MM.1S (cell line): ENCODE measurements at regions not wholly inside any gene's neighbourhood (a gene's known extent, or its start where the extent isn't known, plus 50 kb on each side); places are given as distances from the start of the nearest gene placed in this dataset.

Experiments used
- DNase-seq: peaks from one replicate; pipeline ENCODE4 v3.0.0-alpha.2; 2015
- H2AFZ ChIP-seq: fragments of 300-600 bp; sonication (generic); 2 replicates; pipeline ENCODE4 v1.6.0; 2016; ENCODE audit warnings: antibody characterized with exemption, low read length
- H3F3A ChIP-seq: fragments of 300-600 bp; sonication (generic); 2 replicates; pipeline ENCODE4 v1.6.1; 2016; ENCODE audit warnings: mild to moderate bottlenecking, antibody characterized with exemption, low read length, moderate library complexity, mixed read lengths; ENCODE audit not compliant: insufficient read depth
- H3K27ac ChIP-seq: fragments of 300-600 bp; sonication (generic); 2 replicates; pipeline ENCODE4 v1.5.1; 2016; ENCODE audit warnings: mild to moderate bottlenecking, low read length
- H3K27me3 ChIP-seq: fragments of 300-600 bp; sonication (generic); replicated peaks from 2 replicates; pipeline ENCODE4 v1.6.0; 2016; ENCODE audit warnings: low read length; ENCODE audit not compliant: insufficient read depth
- H3K36me3 ChIP-seq: fragments of 300-600 bp; sonication (generic); replicated peaks from 2 replicates; pipeline ENCODE4 v1.6.1; 2016; ENCODE audit warnings: mild to moderate bottlenecking, low read length, mixed read lengths; ENCODE audit not compliant: insufficient read depth
- H3K4me1 ChIP-seq: fragments of 300-600 bp; sonication (generic); 2 replicates; pipeline ENCODE4 v1.6.1; 2016; ENCODE audit warnings: low read length, mixed read lengths
- H3K4me2 ChIP-seq: fragments of 300-600 bp; sonication (generic); 2 replicates; pipeline ENCODE4 v1.6.0; 2016; ENCODE audit warnings: low read depth, low read length
- H3K4me3 ChIP-seq: fragments of 300-600 bp; sonication (generic); 2 replicates; pipeline ENCODE4 v1.5.1; 2016; ENCODE audit warnings: low read length, mixed read lengths
- H3K79me2 ChIP-seq: fragments of 300-600 bp; sonication (generic); 2 replicates; pipeline ENCODE4 v1.6.1; 2016; ENCODE audit warnings: mixed run types, low read length, mixed read lengths
- H3K9ac ChIP-seq: fragments of 300-600 bp; sonication (generic); 2 replicates; pipeline ENCODE4 v1.6.1; 2016; ENCODE audit warnings: low read length, mixed read lengths
- H3K9me2 ChIP-seq: fragments of 300-600 bp; sonication (generic); replicated peaks from 2 replicates; pipeline ENCODE4 v1.6.1; 2016; ENCODE audit warnings: mild to moderate bottlenecking, low read length, mixed read lengths; ENCODE audit not compliant: insufficient read depth
- H3K9me3 ChIP-seq: fragments of 300-600 bp; sonication (generic); replicated peaks from 2 replicates; pipeline ENCODE4 v1.6.1; 2016; ENCODE audit warnings: mild to moderate bottlenecking, low read length, mixed read lengths; ENCODE audit not compliant: insufficient read depth
- H4K20me1 ChIP-seq: fragments of 300-600 bp; sonication (generic); 2 replicates; pipeline ENCODE4 v1.6.1; 2016; ENCODE audit warnings: mild to moderate bottlenecking, low read length, moderate library complexity, mixed read lengths; ENCODE audit not compliant: insufficient read depth
- EZH2 ChIP-seq: fragments of 300-600 bp; sonication (generic); optimal IDR thresholded peaks from 2 replicates; pipeline ENCODE3; 2017; ENCODE audit warnings: low read depth, mild to moderate bottlenecking, antibody characterized with exemption, low read length, mixed read lengths
- EZH2phosphoT487 ChIP-seq: fragments of 300-600 bp; sonication (generic); IDR thresholded peaks from 2 replicates; pipeline ENCODE4 v1.6.1; 2018; ENCODE audit warnings: antibody characterized with exemption, low read length
- TF ChIP-seq, protein P1 (sequence below): fragments of 300-600 bp; sonication (generic); IDR thresholded peaks from 2 replicates; pipeline ENCODE4 v1.5.1; 2016; ENCODE audit warnings: antibody characterized with exemption, low read length, mixed read lengths

DNA sequence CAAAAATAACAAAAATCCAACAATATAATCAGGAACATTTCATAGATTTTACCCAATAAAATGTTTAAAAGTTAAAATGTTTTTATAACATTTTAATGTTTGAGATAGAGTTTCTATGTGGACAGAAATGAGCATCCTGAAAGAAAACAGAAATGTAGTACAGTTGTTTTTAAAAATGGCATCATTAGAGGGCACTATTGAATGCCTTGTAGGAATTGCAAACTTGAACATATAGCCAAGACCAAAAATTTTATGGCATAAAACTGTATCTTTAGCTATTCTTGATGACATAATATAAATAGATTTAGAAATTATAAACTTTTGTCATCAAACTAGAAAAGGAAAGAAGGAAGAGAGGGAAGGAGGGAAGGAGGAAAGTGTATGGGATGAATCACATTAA, 1372.7 kb downstream of the GATA3 start:
- Histone ChIP-seq H3K9ac (no peak overlapping the region), H3K9me3 (no peaks in the 10 kb centered on the region), H3K4me1 (no peaks in the 10 kb centered on the region), H3K36me3 (no peaks in the 10 kb centered on the region), H3K9me2 (no peaks in the 10 kb centered on the region), H3K79me2 (no peaks in the 10 kb centered on the region), H3F3A (no peaks in the 10 kb centered on the region), H3K27ac (no peak overlapping the region), H3K27me3 (no peaks in the 10 kb centered on the region), H3K4me3 (no peak overlapping the region), H4K20me1 (no peaks in the 10 kb centered on the region), H3K4me2 (no peak overlapping the region), H2AFZ (no peak overlapping the region)
- no peak for DNase-seq
- TF ChIP-seq EZH2 (no peak), EZH2phosphoT487 (no peak)
- TF ChIP-seq, protein P1, sequence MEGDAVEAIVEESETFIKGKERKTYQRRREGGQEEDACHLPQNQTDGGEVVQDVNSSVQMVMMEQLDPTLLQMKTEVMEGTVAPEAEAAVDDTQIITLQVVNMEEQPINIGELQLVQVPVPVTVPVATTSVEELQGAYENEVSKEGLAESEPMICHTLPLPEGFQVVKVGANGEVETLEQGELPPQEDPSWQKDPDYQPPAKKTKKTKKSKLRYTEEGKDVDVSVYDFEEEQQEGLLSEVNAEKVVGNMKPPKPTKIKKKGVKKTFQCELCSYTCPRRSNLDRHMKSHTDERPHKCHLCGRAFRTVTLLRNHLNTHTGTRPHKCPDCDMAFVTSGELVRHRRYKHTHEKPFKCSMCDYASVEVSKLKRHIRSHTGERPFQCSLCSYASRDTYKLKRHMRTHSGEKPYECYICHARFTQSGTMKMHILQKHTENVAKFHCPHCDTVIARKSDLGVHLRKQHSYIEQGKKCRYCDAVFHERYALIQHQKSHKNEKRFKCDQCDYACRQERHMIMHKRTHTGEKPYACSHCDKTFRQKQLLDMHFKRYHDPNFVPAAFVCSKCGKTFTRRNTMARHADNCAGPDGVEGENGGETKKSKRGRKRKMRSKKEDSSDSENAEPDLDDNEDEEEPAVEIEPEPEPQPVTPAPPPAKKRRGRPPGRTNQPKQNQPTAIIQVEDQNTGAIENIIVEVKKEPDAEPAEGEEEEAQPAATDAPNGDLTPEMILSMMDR: no peak

- Histone ChIP-seq H3F3A (no peaks in the 10 kb centered on the region), H2AFZ (no peak overlapping the region), H4K20me1 (no peaks in the 10 kb centered on the region), H3K4me1 (no peaks in the 10 kb centered on the region), H3K36me3 (no peaks in the 10 kb centered on the region), H3K9ac (no peak overlapping the region), H3K4me2 (no peak overlapping the region), H3K9me3 (no peaks in the 10 kb centered on the region), H3K4me3 (no peak overlapping the region), H3K27ac (no peak overlapping the region), H3K27me3 (no peaks in the 10 kb centered on the region), H3K79me2 (no peaks in the 10 kb centered on the region), H3K9me2 (no peaks in the 10 kb centered on the region)
- TF ChIP-seq EZH2phosphoT487 (no peak), EZH2 (no peak)
- TF ChIP-seq, protein P1: no peak
- DNase-seq: no peak
These were observed 1382.6 kb downstream of the GATA3 start for GRCh38 chr10:9437131-9437530.

DNA sequence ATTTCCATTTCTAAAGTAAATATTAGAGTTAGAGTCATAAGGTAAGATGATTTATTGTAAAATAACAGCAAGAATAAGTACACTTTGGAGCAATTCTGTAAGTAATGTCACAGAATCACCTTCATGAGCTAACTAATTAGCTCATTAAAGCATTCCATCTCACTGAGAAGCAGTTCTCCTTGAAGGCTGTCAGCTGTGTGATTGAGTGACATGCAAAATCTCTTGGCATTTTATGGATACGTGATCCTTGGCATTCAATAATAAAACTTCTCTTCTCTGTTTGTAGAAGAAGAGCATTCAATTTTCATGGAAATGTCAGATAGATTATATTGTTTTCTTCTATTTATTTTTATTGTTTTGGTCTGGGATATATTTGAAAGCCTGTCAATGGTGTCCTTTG, 1389.3 kb downstream of the GATA3 start:
- Histone ChIP-seq H3K9me2 (no peaks in the 10 kb centered on the region), H3K36me3 (no peaks in the 10 kb centered on the region), H3K27ac (no peak overlapping the region), H2AFZ (no peak overlapping the region), H4K20me1 (no peaks in the 10 kb centered on the region), H3K9me3 (no peaks in the 10 kb centered on the region), H3K4me1 (no peaks in the 10 kb centered on the region), H3K9ac (no peak overlapping the region), H3K4me2 (no peak overlapping the region), H3F3A (no peaks in the 10 kb centered on the region), H3K79me2 (no peaks in the 10 kb centered on the region), H3K27me3 (no peaks in the 10 kb centered on the region), H3K4me3 (no peak overlapping the region)
- DNase-seq: no peak
- no peak for TF ChIP-seq EZH2
- no peak for TF ChIP-seq EZH2phosphoT487
- TF ChIP-seq, protein P1: no peak
